UCSD-AML1 (cell line): ENCODE measurements at regions not wholly inside any gene's neighbourhood (a gene's known extent, or its start where the extent isn't known, plus 50 kb on each side); places are given as distances from the start of the nearest gene placed in this dataset.

Source experiments
- DNase-seq: peaks from one replicate; lab custom pipeline; 2025; ENCODE audit not compliant: unreplicated experiment; lab: John Stamatoyannopoulos, UW

DNA sequence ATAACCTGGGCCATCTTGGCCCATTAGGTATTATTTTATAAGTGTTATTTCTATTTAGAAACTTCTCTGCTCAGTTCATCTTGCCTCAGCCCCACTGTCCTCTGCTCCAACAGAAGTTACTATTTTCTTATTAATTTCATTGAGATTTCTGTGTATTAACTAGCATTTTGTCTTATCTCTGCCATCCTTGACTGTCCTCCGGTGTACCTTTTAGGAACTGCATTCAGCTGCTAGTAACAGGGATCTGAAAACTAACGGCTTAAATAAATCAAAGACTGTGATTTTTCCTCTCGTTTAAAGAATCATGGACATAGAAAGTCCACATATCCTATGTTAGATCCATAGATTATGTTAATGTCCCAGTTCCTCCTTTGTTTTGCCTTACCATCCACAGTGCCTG lies 382.5 kb downstream of the MATN1 start:
- no peak for DNase-seq

DNA sequence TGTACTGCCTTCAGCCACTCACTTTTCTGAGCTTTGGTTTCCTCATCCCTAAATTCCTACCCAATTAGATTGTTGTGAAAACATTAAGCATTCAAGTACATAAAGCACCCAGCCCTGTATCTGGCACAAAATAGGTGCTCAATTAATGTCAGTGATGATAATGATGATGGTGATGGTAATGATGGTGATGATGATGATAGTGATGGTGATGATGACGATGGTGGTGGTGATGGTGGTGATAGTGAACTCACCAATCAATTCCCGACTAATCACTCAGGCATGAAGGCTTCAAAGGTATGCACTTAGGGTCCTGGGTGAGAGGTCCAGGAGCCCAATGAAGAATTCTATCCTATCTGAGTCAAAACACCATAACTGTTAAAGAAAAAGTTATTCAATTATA lies 383.5 kb downstream of the MATN1 start:
- DNase-seq, result no peak

DNA sequence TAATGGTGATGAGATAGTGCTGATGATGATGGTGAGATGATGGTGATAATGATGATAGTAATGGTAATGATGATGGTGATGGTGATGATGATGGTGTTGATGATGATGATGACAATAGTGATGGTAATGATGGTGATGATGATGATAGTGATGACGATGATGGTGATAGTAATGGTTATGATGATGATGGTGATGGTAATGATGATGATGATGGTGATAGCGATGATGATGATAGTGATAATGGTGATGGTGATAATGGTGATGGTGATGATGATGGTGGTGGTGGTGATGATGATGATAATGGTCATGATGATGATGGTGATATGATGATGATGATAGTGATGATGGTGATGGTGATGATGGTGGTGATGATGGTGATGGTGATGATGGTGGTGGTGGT lies 384.6 kb downstream of the MATN1 start:
- no peak for DNase-seq

DNA sequence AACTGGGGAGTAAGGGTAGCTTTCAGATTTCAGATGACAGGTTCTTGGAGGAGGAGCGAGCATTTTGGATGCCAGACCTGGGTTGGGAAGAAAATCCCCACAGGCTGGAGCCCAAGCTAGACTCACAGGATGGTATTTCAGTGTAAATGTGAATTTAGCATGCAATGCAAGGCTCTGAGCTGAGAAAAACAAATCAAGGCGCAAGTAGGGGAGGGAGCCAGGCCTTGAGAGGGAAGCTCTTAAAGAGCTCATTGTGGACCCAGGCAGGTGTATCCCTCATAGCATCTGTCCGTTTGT lies 386.1 kb downstream of the MATN1 start:
- no peak for DNase-seq

DNA sequence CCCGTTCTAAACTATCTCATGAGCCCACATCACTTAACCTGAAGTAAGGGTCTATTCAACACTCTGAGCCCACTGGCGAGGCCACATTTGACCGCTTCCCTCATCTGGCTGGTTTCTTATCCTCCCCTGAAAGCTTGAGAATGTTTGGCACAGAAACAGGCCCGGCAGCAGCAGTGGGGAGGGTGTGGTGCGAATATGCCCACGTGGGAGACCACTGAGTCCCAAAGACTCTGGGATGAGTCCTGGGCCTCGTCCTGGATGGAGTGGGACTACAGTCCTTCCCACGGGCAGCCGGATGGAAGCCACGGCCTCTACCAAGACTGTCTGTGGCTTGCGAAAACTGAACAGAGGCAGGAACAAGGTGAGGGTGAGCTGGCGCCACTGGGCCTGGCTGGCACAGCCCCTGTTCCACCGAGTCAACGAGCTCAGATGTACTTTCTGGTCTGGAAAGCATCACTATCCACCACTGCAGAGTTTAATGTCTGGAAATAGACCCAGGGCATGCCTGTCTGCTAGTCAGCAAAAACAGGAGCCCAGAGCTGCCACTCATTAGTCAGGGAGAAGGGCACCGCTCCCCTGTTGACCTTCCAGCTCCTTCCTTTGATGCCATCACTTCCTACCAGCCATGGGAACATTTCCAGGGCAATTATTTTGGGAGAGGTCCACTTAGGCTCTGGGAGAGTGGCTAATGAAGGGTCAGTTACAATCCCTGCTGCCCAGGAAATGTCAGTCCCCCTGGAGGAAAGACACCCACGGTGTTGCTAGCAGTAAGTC lies 386.6 kb downstream of the MATN1 start:
- no peak for DNase-seq

DNA sequence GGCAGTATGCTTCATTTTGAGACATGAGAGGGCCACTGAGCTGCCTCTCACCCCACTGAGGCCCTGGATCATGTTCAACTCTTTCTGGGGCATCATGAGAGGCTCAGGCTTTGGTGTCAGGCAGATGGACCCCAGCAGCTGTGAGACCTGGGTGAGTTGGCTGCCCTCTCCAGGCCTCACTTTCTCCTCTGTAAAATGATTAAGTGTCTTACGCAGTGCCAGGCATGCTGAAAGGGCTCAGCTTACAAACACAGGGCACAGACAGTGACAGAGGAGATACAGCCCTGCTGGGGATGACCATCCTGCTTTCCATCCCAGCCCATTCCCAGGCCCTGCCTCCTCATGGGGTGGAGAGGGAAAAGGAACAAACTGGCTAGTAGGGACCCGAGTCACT lies 387.4 kb downstream of the MATN1 start:
- DNase-seq, result no peak

DNA sequence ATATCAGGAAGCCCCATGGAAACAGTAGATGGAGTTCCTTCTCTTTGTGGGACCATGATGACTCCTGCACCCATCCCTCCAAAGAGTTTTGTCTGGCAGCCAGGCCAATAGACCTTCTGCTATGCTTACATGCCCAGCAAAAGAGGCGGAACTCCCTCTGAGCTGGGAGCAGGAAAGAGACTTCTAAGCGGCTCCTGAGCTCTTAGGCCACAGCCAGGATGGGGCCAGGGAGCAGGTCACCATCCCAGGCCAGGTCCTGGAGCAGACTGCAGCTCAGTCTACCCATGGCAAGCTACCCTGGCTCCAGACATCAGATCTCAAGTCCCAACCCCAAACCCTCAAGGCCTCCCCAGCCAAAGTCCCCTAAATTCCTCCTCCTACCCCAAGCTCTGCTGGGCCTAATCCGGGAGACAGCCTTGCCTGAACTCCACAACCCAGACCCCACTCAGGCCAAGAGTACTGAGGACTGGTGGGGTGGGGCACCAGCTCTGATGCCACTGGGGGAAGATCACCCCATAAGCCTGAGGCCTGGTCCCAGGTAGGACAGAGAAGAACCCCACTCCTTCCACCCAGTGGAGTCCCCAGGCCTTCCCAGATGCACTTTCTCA lies 387.9 kb downstream of the MATN1 start:
- no peak for DNase-seq

DNA sequence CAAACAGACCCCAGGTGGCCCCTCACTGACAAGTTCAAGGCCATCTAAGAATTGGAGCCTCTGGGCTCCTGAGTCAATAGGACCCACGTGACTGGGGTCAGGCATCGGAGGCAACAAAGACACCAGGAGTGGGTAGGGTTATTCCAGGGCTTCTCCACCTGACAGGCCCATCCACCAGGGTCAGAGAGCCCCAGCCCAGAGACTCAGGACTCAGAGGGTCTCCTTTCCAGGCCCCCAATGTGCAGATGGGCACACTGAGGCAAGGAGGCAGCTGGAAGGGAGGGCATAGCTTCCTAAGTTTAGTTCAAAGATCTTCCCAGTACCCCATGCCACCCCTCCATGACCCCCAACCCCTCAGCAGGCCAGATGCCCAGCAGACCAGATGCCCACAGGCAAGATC lies 388.6 kb downstream of the MATN1 start:
- DNase-seq, result no peak

DNA sequence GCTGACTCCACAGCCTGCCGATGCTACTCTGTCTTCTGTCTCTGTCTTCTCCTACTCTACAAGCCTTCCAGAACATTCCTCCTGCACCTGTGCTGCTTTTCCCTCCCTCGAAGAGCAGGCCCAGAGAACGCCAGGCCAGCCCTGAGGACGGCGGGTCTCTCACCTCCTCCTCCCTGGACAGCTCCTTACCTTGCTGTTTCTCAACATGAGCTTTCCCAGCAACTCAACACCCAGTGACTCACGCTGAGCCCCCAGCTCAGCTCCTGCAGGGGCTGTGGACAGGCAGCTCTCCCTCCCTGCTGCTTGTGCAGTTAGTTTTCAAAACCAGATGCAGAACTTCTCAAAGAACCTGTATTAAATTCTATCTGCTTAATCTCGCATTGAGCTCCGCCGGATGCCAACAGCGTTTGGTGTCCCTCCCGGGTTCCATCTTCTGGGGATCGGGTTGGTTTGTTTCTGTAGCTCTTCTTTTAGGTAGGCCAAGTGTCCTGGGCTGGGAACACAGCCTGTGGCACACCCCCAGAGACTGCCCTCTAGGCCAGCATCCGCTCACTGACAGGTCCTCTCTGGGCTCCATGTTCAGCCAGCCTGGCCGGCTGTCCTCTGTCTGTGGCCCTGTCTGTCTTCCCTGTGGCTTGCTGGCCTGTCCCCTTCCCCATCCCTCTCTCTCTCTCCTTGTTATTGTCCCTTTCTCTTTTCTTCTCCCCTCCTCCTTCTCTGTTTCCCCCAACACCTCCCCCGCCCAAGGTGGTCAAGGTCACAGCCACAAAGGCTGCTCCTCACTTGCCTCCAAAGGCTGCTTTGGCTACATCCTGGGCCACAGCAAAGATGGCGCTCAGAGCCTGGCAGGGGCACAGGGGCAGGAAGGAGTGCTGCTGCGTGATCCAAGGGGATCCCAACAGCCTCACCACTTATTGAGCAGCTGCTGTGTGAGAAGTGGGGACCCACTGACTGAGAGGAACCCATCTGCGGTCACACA lies 391.0 kb downstream of the MATN1 start:
- no peak for DNase-seq

DNA sequence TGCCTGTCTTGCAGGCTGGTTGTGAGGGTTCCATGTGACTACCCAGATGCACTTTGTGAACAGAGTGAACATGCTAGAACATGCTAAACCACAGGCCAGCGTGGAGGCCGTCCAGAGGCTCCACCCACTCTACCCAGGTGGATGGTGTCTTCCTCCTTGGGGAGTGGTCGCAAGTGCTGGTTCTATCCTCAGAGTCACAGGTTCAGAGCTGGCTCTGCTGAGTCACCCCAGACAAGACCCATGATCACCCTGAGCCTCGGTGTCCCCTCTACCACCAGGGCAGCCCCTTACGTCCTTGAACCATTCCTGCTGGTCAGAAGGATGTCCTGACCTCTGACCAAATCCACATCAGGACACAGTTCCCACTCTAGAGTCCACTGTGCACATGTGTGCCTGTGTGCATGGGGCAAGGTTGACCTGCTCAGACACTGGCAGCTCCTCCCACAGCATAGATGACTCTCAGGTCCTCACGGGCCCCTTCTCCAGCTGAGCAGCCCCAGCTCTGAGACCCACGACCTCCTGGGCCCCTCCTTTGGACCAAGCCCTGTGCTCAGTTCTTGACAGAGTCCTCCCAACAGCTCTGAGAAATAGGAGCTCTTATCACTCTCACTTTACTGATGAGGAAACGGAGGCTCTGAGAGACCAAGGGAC lies 391.8 kb downstream of the MATN1 start:
- DNase-seq, result no peak

DNA sequence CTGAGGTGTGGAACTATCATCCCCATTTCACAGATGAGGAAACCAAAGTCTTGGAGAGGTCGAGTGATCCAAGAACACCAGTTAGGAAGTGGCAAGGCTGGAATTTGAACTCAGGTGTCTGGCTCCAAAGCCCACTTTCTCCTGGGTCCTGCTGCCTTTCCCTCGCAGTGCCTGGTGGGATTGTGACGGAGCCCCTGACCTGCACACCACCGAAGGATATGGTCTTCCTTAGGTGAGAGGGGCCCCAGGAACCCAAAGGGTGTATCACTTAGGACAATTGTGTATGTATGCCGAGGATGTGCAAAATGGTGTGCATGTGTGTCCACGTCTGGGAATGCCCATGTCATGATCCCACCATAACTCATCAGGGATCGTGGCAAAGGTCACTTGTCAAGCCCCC lies 392.7 kb downstream of the MATN1 start:
- DNase-seq, result no peak

DNA sequence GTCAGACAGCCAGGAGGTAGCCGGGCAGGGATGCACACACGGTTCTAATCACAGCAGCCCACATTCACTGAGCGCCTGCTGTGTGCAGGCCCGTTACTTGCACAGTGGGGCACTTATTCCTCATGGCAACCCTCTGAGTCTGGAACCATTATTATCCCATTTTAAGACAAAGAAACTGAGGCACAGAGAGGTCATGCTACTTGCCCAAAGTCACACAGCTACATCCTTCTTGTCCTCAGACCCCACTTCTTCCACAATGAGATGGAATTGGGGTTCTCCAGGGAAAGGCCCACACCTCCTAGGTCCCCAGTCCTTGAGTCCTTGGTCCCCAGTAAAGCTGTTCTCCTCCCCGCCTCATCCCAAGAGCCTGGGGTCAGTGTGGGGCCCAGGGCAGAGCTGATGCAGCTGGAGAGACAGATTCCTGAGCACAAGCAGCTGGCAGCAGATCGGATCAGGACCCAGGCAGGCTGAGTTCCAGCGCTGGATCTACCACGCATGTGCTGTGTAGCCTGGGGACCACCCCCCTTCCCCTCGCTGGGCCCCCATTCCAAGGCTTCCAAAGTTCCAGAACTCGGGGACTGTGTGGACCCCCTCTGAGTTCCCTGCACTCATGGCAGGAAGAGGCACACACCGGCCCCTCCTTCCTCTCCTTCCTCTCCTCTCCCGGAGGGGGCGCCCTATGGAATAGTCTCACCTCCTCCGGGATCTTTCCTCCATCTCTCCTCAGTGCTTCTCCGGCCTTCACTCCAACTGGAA lies 393.4 kb downstream of the MATN1 start:
- DNase-seq, result no peak

DNA sequence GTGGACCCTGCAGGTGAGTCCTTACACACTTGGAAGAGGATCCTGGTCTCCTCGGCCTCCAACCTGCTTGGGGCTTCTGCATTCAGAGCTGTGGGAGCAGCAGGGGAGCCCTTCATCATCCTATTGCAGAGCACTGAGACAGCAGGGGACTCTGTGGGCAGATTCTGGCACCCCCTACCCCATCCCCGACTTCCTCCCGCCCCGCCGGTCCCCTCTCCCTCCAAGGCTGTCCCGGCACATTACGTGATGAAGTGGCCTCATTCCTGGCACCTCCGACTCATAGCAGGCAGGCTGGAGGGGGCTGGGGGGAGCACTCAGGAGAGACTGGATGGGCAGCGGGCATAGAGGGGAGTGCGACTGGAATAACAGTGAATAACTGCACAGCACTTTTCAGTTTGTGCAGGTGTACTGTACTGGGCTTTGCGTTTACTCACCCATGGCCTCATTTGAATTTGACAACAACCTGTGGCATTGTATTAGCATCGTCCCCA lies 394.1 kb downstream of the MATN1 start:
- no peak for DNase-seq

DNA sequence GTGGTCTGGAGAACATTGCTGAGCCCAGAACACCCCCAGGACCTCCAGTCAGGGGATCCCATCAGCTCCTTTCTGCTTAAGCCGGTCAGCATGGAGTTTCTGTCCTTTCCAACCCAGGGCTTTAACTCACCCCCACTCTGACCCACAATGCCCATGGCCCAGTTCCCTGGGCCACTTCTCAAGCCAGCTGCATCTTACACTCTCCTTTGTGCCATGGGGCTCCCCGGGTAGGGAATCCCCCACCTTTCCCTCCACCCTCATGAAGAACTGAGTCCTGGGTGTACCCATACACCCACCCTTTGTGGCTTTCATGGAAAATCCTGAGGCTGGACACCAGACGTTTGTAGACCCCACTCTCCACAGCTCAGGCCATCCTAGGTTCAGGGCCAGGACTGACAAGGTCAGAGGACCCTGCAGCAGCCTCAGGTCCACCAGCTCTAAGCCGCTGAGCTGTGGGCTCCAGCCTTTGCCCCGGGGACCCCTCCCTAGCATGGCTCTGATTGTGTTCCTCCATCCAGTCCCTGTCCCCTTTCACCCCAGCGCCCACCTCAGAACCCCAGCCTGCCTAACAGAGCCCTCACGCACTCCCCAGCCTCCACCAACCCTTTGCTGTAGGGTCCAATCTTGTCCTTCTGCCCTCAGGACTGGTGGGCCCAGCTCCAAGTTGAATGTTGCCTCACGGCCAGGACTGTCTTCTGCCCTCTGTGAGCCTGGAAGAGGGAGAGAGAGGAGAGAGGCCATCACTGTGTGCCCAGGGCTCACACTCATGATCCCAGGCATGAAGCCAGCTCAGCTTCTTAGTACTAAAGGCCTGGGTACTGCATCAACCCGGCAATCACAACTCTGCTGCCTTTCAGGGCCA lies 394.8 kb downstream of the MATN1 start:
- DNase-seq, result no peak

DNA sequence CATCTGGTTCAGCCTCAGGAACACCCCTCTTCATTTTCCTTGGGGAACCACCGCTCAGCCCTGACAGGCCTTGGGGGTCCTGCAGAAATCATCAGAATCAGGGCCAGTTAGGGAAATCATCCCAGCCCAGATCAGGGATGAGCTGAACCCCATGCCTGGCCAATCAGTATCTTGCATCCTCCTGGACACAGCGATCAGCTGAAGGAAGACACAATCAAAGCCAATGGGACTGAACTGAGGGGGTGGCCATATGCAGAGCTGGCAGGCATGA lies 395.4 kb downstream of the MATN1 start:
- DNase-seq, result no peak

DNA sequence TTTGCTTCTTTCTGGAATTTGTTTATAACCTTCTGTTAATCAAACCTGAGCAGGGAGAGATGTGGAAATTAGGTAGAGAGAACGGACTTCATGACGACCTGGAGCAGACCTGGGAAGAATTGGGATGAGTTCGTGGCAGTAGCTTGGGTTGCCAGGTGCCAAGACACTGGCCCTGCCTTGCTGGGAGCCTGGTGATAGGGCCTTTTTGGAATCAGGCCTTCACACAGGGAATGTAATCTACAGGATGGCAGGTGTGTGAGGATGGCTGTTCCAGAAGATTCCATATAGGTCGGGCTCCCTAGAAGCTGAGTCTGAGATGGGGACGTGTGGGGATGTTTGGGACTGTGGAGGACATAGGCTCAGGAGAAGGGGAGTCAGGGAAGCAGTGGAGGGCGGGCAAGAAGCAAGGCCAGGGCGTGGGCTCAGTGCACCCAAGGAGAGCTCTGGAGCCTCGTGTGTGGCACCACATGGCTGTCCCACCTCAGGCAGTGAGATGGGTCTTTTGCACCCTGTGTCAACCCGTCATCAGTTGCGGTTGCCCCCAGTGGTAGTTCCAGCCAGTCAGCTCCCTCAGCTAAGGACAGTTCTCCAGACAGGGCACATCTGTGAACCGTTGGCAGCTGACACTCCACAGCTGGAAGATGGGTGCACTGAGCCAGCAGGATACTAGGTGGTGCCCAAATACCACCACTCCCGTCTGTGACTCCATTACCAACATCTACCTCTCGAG lies 395.9 kb downstream of the MATN1 start:
- DNase-seq, result no peak

DNA sequence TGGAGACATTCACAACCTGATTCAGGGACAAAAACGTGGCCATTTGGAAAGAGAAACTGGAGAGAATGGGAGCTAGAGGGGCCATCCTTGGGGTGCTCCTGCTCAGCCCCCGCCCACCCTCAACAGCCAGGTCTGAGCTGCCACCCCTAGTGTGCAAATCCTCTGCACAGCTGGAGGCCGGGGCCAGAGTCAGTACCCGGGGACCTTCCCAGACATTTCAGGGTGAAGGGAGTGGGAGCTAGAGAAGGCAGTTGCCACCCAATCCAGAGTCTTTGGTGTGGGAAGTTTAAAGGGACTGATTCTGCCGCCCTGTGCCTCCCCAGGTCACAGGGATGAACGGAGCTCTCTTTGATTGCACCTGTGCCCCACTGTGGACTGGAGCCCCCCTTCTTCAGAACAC lies 397.4 kb downstream of the MATN1 start:
- no peak for DNase-seq

DNA sequence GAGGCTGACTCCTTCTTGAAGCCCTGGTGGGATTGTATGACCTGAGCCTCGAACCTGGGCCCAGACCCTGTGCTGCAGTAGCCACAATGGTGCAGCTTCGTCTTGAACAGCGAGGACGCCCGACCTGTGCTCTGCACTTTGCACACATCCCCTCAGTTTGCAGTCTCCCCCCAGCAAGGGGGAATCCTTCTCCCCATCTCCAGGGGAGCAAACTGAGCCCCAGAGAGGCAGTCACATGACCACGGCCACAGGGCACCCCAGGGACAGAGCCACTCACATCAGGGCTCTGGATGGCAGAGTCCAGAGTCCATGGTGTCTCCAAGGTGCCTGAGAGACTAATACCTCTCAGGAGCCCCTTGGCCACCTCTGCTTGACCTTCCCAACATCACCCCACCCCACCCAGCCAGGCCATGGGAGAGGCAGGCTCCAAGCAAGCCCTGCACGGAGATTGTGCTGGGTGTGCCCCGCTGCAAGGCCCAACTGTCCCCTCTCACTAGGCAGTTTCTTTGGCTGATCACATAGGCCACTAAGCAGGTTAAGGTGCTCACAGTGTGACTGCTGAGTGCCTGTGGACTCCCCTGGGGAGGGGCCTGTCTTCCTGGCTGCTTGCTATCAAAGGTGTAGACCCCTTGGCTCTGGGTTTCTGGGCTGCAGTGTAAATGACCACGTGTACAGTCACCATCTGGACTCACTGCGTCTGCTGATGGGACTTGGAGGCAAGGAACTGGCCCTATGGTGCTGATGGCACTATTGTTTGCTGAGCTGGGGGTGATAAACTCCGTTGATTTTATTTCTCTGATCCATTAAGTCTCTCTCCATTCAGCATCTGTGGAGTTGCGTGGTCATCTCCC lies 398.1 kb downstream of the MATN1 start:
- no peak for DNase-seq
